ENCODE measurements at regions not wholly inside any gene's neighbourhood (a gene's known extent, or its start where the extent isn't known, plus 50 kb on each side); places are given as distances from the start of the nearest gene placed in this dataset.

GRCh38 chr1:96521010-96521409 is 200.6 kb upstream of the PTBP2 start:
- DNase-seq, result no peak

DNA sequence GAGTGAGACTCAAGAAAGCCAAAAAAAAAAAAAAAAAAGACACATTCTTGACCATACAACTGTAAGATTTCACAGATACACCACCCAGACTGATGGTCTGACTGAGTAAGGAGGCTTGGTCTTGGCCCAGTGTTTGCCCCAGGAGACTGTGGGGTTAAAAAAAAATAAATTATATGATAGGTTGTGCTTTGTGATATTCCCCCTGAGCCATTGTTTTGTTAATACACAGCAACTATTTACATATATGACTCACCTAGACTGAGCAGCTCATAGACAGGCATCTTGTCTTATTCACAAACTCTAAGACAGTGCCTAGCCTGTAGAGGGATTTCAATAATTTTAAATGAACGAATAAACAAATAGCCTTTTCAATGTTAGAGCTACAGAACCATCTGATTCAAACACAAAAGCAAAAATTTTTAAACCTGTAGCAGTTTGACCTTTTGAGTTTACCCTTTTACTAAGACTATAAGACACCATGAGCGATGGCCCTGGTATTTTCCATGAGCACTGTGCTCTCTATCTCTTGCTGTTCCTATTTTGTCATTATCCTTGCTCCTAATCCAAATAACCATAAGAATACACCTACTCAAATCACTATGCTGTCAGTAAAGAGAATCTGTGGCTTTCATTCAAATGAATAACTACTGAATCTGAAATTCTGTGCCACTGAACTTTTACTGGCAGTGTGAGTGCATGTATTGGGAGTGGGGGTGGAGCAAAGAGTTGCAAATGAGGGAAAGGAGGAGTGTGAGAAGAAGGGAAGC is 199.4 kb upstream of the PTBP2 start:
- DNase-seq, result no peak
- Mint-ChIP-seq H3K4me1 (ENCODE audit: low read depth, unreplicated experiment) (peaks cover 27% of the 10 kb centered on the region), H3K9me3 (ENCODE audit: low read depth, unreplicated experiment) (peaks cover 6% of the 10 kb centered on the region), H3K27me3 (ENCODE audit: unreplicated experiment) (no peaks in the 10 kb centered on the region), H3K27ac (ENCODE audit: unreplicated experiment) (no peak overlapping the region), H3K4me3 (ENCODE audit: low read depth, unreplicated experiment) (no peak overlapping the region), H3K36me3 (ENCODE audit: insufficient read depth, unreplicated experiment) (no peaks in the 10 kb centered on the region)
- CTCF ChIA-PET, result no interaction called here
- TF ChIP-seq CTCF (IDR thresholded peaks at IDR 0.05; ENCODE audit: unreplicated experiment), result no peak
- no TSS peak for BruUV-seq (replicated peaks)
- intact Hi-C loops (cut with micrococcal nuclease; ENCODE audit: unreplicated experiment), result no loop called here

More at GRCh38 chr1:96521010-96521409, 200.6 kb upstream of the PTBP2 start:
- Mint-ChIP-seq H3K4me3 (ENCODE audit: low read depth, unreplicated experiment) (no peak overlapping the region), H3K36me3 (ENCODE audit: insufficient read depth, unreplicated experiment) (no peaks in the 10 kb centered on the region), H3K27ac (ENCODE audit: unreplicated experiment) (no peak overlapping the region), H3K4me1 (ENCODE audit: low read depth, unreplicated experiment) (peaks cover 30% of the 10 kb centered on the region), H3K9me3 (ENCODE audit: low read depth, unreplicated experiment) (no peaks in the 10 kb centered on the region), H3K27me3 (ENCODE audit: unreplicated experiment) (no peaks in the 10 kb centered on the region)
- TF ChIP-seq CTCF (IDR thresholded peaks at IDR 0.05; ENCODE audit: unreplicated experiment), result no peak
- no TSS peak for BruUV-seq (replicated peaks)
- CTCF ChIA-PET, result no interaction called here
- intact Hi-C loops (cut with micrococcal nuclease; ENCODE audit: unreplicated experiment), result no loop called here

DNA sequence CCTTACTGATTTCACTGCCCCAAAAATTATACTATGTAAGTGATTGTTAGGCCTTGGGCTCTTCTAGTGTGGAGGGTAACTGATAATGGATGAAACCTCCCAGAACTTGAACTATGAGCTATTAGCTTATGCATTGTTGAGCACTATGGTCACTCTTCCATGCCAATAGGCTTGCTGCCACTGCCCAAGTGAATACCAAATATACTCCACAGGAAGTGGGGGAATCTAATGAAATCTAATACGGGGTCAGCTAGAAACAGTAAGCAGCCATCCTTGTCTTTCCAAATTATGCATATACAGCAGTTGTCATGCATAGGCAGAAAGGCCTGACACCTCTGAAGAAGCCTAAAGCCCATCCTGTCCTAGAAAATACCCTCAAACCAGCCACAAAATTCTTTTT is 198.7 kb upstream of the PTBP2 start:
- BruUV-seq (replicated peaks), result no TSS peak
- Mint-ChIP-seq H3K4me3 (ENCODE audit: low read depth, unreplicated experiment) (no peak overlapping the region), H3K27me3 (ENCODE audit: unreplicated experiment) (no peaks in the 10 kb centered on the region), H3K27ac (ENCODE audit: unreplicated experiment) (no peak overlapping the region), H3K9me3 (ENCODE audit: low read depth, unreplicated experiment) (peaks cover 6% of the 10 kb centered on the region), H3K4me1 (ENCODE audit: low read depth, unreplicated experiment) (peaks cover 21% of the 10 kb centered on the region), H3K36me3 (ENCODE audit: insufficient read depth, unreplicated experiment) (no peaks in the 10 kb centered on the region)
- TF ChIP-seq CTCF (IDR thresholded peaks at IDR 0.05; ENCODE audit: unreplicated experiment), result no peak
- CTCF ChIA-PET, result interaction anchor here (0.7 kb wide), 1 partner anchor 14 kb away, joined by 5 read pairs; no protein-coding TSS in a partner anchor
- DNase-seq, result no peak
- intact Hi-C loops (cut with micrococcal nuclease; ENCODE audit: unreplicated experiment), result no loop called here

- H3K4me1 Mint-ChIP-seq (ENCODE audit: low read depth, unreplicated experiment), result peaks cover 9% of the 10 kb centered on the region
- intact Hi-C loops (cut with micrococcal nuclease; ENCODE audit: unreplicated experiment), result no loop called here
- DNase-seq, result no peak
- no TSS peak for BruUV-seq (replicated peaks)
- no peak overlapping the region for H3K27ac Mint-ChIP-seq (ENCODE audit: unreplicated experiment)
- TF ChIP-seq CTCF (IDR thresholded peaks at IDR 0.05; ENCODE audit: unreplicated experiment), result no peak
- peaks cover 6% of the 10 kb centered on the region for H3K9me3 Mint-ChIP-seq (ENCODE audit: low read depth, unreplicated experiment)
- H3K4me3 Mint-ChIP-seq (ENCODE audit: low read depth, unreplicated experiment), result no peak overlapping the region
- CTCF ChIA-PET, result interaction anchor here (0.6 kb wide), 1 partner anchor 10 kb away, joined by 3 read pairs; no protein-coding TSS in a partner anchor
- no peaks in the 10 kb centered on the region for H3K27me3 Mint-ChIP-seq (ENCODE audit: unreplicated experiment)
- H3K36me3 Mint-ChIP-seq (ENCODE audit: insufficient read depth, unreplicated experiment), result no peaks in the 10 kb centered on the region
These were observed 197.5 kb upstream of the PTBP2 start for GRCh38 chr1:96524100-96524499.

All from Calu3 (cell line).